ENCODE measurements at regions not wholly inside any gene's neighbourhood (a gene's known extent, or its start where the extent isn't known, plus 50 kb on each side); places are given as distances from the start of the nearest gene placed in this dataset.

DNA sequence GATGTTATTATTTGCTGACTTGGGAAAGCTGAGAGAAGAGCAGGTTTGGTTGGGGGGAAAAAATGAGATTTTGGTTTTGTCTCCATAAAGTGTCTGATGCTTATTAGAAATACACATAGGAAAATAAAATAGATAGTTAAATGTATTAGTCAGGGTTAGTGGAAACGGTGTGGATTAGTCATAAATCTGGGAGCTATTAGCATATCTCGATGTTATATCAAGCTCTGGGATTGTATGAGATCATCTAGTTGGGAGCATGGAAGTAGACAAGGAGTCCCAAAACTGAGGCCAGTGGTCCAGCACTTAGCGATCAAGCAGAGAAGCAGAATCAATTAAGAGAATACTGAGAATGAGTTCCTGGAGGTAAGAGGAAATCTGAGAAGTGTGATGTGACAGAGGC lies 845.5 kb downstream of the ROBO2 start:
- no peaks in the 10 kb centered on the region for H3K79me2 ChIP-seq (ENCODE audit: control insufficient read depth, insufficient read depth, low read length)
- H3K9me3 ChIP-seq (replicated peaks; ENCODE audit: control insufficient read depth, insufficient read depth, low read length) = no peaks in the 10 kb centered on the region
- intact Hi-C loops (cut with micrococcal nuclease) = no loop called here
- POLR2A ChIA-PET = no interaction called here
- no peak overlapping the region for H2AFZ ChIP-seq (ENCODE audit: low read depth, low read length)
- dilution Hi-C loops (cut with MboI; ENCODE audit: extremely low pct_ligation_motif_present, low sequenced_read_pairs) = no loop called here
- H3K27ac ChIP-seq (ENCODE audit: insufficient read depth, low read depth, low read length) = no peak overlapping the region
- H3K4me1 ChIP-seq (ENCODE audit: control insufficient read depth, extremely low read depth, insufficient read depth, low read length) = peaks cover 2% of the 10 kb centered on the region
- no peak overlapping the region for H3K4me2 ChIP-seq (ENCODE audit: insufficient read depth, low read length)
- FAIRE-seq (no peak), DNase-seq (ENCODE audit: low read depth, low spot score) (no peak)
- H3K27me3 ChIP-seq (ENCODE audit: control insufficient read depth in 2 of 2, insufficient read depth in 2 of 2, low read length in 2 of 2) = no peaks in the 10 kb centered on the region
- no TSS peak for BruUV-seq (replicated peaks)
- H4K20me1 ChIP-seq (replicated peaks; ENCODE audit: control insufficient read depth, extremely low read depth, insufficient read depth, low read length) = no peaks in the 10 kb centered on the region
- CTCF ChIA-PET = no interaction called here
- H3K4me3 ChIP-seq (replicated peaks in 1 of 3; ENCODE audit: insufficient read depth in 1 of 3, low read depth in 1 of 3, low read length in 3 of 3) = no peak overlapping the region
- no peak for TF ChIP-seq POLR2A (IDR thresholded peaks at IDR 0.05; ENCODE audit: low read depth, low read length)
- no peak for TF ChIP-seq POLR2AphosphoS5 (IDR thresholded peaks at IDR 0.05; ENCODE audit: insufficient read depth, low read depth, low read length)
- TF ChIP-seq JUN (IDR thresholded peaks at IDR 0.05; ENCODE audit: borderline replicate concordance, insufficient read depth, insufficient read length, low read depth) = no peak
- no peak for TF ChIP-seq GATA2 (IDR thresholded peaks at IDR 0.05; ENCODE audit: insufficient read depth, insufficient read length, low read depth, low read length)
- TF ChIP-seq FOS (IDR thresholded peaks at IDR 0.05; ENCODE audit: borderline replicate concordance, insufficient read depth, low read length) = no peak
- TF ChIP-seq, protein P1, sequence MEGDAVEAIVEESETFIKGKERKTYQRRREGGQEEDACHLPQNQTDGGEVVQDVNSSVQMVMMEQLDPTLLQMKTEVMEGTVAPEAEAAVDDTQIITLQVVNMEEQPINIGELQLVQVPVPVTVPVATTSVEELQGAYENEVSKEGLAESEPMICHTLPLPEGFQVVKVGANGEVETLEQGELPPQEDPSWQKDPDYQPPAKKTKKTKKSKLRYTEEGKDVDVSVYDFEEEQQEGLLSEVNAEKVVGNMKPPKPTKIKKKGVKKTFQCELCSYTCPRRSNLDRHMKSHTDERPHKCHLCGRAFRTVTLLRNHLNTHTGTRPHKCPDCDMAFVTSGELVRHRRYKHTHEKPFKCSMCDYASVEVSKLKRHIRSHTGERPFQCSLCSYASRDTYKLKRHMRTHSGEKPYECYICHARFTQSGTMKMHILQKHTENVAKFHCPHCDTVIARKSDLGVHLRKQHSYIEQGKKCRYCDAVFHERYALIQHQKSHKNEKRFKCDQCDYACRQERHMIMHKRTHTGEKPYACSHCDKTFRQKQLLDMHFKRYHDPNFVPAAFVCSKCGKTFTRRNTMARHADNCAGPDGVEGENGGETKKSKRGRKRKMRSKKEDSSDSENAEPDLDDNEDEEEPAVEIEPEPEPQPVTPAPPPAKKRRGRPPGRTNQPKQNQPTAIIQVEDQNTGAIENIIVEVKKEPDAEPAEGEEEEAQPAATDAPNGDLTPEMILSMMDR (IDR thresholded peaks at IDR 0.05; ENCODE audit: extremely low read depth in 1 of 2, insufficient read depth in 1 of 2, low read depth in 1 of 2, low read length in 2 of 2) = no peak
- TF ChIP-seq MYC (IDR thresholded peaks at IDR 0.05; ENCODE audit: low read depth, low read length) = no peak
- H3K9ac ChIP-seq (replicated peaks; ENCODE audit: extremely low read depth, insufficient read depth, low read length) = no peak overlapping the region
- H3K36me3 ChIP-seq (ENCODE audit: control insufficient read depth in 2 of 2, extremely low read depth in 1 of 2, insufficient read depth in 2 of 2, low read length in 2 of 2) = no peaks in the 10 kb centered on the region
- H3K9me1 ChIP-seq (replicated peaks; ENCODE audit: control insufficient read depth, extremely low read depth, insufficient read depth, low read length) = no peaks in the 10 kb centered on the region

DNA sequence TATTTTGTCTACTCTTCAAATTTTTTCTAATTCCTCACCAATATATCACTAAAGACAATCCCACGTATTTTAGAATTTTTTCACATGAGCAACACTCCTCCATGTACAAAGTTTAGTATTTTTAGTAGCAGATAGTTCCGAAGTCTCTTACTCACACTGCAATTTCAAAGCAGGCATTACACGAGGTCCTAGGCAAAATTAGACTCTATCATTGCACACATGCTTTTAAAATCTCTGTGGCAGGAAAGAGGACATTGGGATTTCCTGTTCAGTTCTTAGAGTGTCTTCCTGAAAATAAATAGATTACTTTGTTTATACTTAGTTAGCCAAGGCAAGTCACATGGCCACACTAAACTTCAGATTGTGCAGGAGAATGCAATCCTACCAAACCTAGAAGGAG lies 847.7 kb downstream of the ROBO2 start:
- H4K20me1 ChIP-seq (replicated peaks; ENCODE audit: control insufficient read depth, extremely low read depth, insufficient read depth, low read length) = no peaks in the 10 kb centered on the region
- H3K9me3 ChIP-seq (replicated peaks; ENCODE audit: control insufficient read depth, insufficient read depth, low read length) = no peaks in the 10 kb centered on the region
- H3K27me3 ChIP-seq (ENCODE audit: control insufficient read depth in 2 of 2, insufficient read depth in 2 of 2, low read length in 2 of 2) = no peaks in the 10 kb centered on the region
- no peak overlapping the region for H3K4me2 ChIP-seq (ENCODE audit: insufficient read depth, low read length)
- dilution Hi-C loops (cut with MboI; ENCODE audit: extremely low pct_ligation_motif_present, low sequenced_read_pairs) = no loop called here
- peaks cover 2% of the 10 kb centered on the region for H3K4me1 ChIP-seq (ENCODE audit: control insufficient read depth, extremely low read depth, insufficient read depth, low read length)
- POLR2A ChIA-PET = no interaction called here
- H3K36me3 ChIP-seq (ENCODE audit: control insufficient read depth in 2 of 2, extremely low read depth in 1 of 2, insufficient read depth in 2 of 2, low read length in 2 of 2) = no peaks in the 10 kb centered on the region
- no TSS peak for BruUV-seq (replicated peaks)
- H2AFZ ChIP-seq (ENCODE audit: low read depth, low read length) = no peak overlapping the region
- H3K4me3 ChIP-seq (replicated peaks in 1 of 3; ENCODE audit: insufficient read depth in 1 of 3, low read depth in 1 of 3, low read length in 3 of 3) = no peak overlapping the region
- intact Hi-C loops (cut with micrococcal nuclease) = no loop called here
- H3K9me1 ChIP-seq (replicated peaks; ENCODE audit: control insufficient read depth, extremely low read depth, insufficient read depth, low read length) = no peaks in the 10 kb centered on the region
- no peaks in the 10 kb centered on the region for H3K79me2 ChIP-seq (ENCODE audit: control insufficient read depth, insufficient read depth, low read length)
- no peak for FAIRE-seq
- TF ChIP-seq POLR2A (IDR thresholded peaks at IDR 0.05; ENCODE audit: low read depth, low read length) (no peak), MYC (IDR thresholded peaks at IDR 0.05; ENCODE audit: low read depth, low read length) (no peak), FOS (IDR thresholded peaks at IDR 0.05; ENCODE audit: borderline replicate concordance, insufficient read depth, low read length) (no peak), GATA2 (IDR thresholded peaks at IDR 0.05; ENCODE audit: insufficient read depth, insufficient read length, low read depth, low read length) (no peak), EZH2 (IDR thresholded peaks at IDR 0.05; ENCODE audit: borderline replicate concordance, low read depth, low read length, severe bottlenecking) (no peak), JUN (IDR thresholded peaks at IDR 0.05; ENCODE audit: borderline replicate concordance, insufficient read depth, insufficient read length, low read depth) (no peak), POLR2AphosphoS5 (IDR thresholded peaks at IDR 0.05; ENCODE audit: insufficient read depth, low read depth, low read length) (no peak)
- TF ChIP-seq, protein P2, sequence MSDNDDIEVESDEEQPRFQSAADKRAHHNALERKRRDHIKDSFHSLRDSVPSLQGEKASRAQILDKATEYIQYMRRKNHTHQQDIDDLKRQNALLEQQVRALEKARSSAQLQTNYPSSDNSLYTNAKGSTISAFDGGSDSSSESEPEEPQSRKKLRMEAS (IDR thresholded peaks at IDR 0.05; ENCODE audit: insufficient read depth, insufficient read length) = no peak
- TF ChIP-seq, protein P1 (IDR thresholded peaks at IDR 0.05; ENCODE audit: extremely low read depth in 1 of 2, insufficient read depth in 1 of 2, low read depth in 1 of 2, low read length in 2 of 2) = no peak
- no peak overlapping the region for H3K27ac ChIP-seq (ENCODE audit: insufficient read depth, low read depth, low read length)
- DNase-seq (ENCODE audit: low read depth, low spot score) = no peak
- CTCF ChIA-PET = interaction anchor here (1.0 kb wide), 1 partner anchor 10 kb away, joined by 3 read pairs; no protein-coding TSS in a partner anchor
- H3K9ac ChIP-seq (replicated peaks; ENCODE audit: extremely low read depth, insufficient read depth, low read length) = no peak overlapping the region

Data from endothelial cell of umbilical vein (primary cell).